ENCODE measurements at regions not wholly inside any gene's neighbourhood (a gene's known extent, or its start where the extent isn't known, plus 50 kb on each side); places are given as distances from the start of the nearest gene placed in this dataset.

- TF ChIP-seq EZH2 (IDR thresholded peaks at IDR 0.05; ENCODE audit: low read depth, low read length, severe bottlenecking) = no peak
- no peak for TF ChIP-seq CHD2 (IDR thresholded peaks at IDR 0.05; ENCODE audit: low read length)
- no peak for TF ChIP-seq CTCF (IDR thresholded peaks at IDR 0.05; ENCODE audit: control extremely low read depth in 1 of 3, insufficient read depth in 1 of 3, low read depth in 1 of 3, low read length in 3 of 3)
- no peak for TF ChIP-seq CEBPB (IDR thresholded peaks at IDR 0.05; ENCODE audit: low read depth, low read length)
- no peak for TF ChIP-seq RAD21 (IDR thresholded peaks at IDR 0.05 in 1 of 2, conservative IDR thresholded peaks at IDR 0.05 in 1 of 2; ENCODE audit: low read depth in 2 of 2, low read length in 2 of 2)
Observed at GRCh38 chr3:26365706-26366105, 256.9 kb upstream of the LRRC3B start.
